ENCODE measurements at regions not wholly inside any gene's neighbourhood (a gene's known extent, or its start where the extent isn't known, plus 50 kb on each side); places are given as distances from the start of the nearest gene placed in this dataset.

GRCh38 chr13:24012648-24013047 lies 115.3 kb upstream of the C1QTNF9B start:
- DNase-seq = no peak

GRCh38 chr13:24013189-24013588 lies 115.9 kb upstream of the C1QTNF9B start:
- DNase-seq = no peak

- DNase-seq = no peak
Measured at GRCh38 chr13:24016046-24016445, 118.7 kb upstream of the C1QTNF9B start.

- DNase-seq = no peak
Measured at GRCh38 chr13:24022568-24022967, 125.3 kb upstream of the C1QTNF9B start.

GRCh38 chr13:24023073-24023472 lies 125.8 kb upstream of the C1QTNF9B start:
- DNase-seq = no peak

GRCh38 chr13:24027494-24027893 lies 130.2 kb upstream of the C1QTNF9B start:
- no peak for DNase-seq

GRCh38 chr13:24032252-24032651 lies 128.3 kb upstream of the SPATA13 start:
- no peak for DNase-seq

- DNase-seq = no peak
Measured at GRCh38 chr13:24032674-24033073, 127.8 kb upstream of the SPATA13 start.

- DNase-seq = no peak
Measured at GRCh38 chr13:24033527-24034302, 126.8 kb upstream of the SPATA13 start.

- no peak for DNase-seq
Measured at GRCh38 chr13:24035411-24035810, 125.1 kb upstream of the SPATA13 start.

- DNase-seq = no peak
Measured at GRCh38 chr13:24036115-24036514, 124.4 kb upstream of the SPATA13 start.

GRCh38 chr13:24038405-24038804 lies 122.1 kb upstream of the SPATA13 start:
- no peak for DNase-seq

GRCh38 chr13:24038841-24039330 lies 121.6 kb upstream of the SPATA13 start:
- DNase-seq = no peak

- DNase-seq = no peak
Measured at GRCh38 chr13:24039621-24040475, 120.7 kb upstream of the SPATA13 start.

- DNase-seq = no peak
Measured at GRCh38 chr13:24040835-24041234, 119.7 kb upstream of the SPATA13 start.

GRCh38 chr13:24041651-24042225 lies 118.8 kb upstream of the SPATA13 start:
- no peak for DNase-seq

- DNase-seq = no peak
Measured at GRCh38 chr13:24042710-24043440, 117.6 kb upstream of the SPATA13 start.

- no peak for DNase-seq
Measured at GRCh38 chr13:24043590-24044350, 116.8 kb upstream of the SPATA13 start.

GRCh38 chr13:24045597-24045996 lies 114.9 kb upstream of the SPATA13 start:
- DNase-seq = no peak

GRCh38 chr13:24050292-24050711 lies 110.2 kb upstream of the SPATA13 start:
- DNase-seq = no peak

- no peak for DNase-seq
Measured at GRCh38 chr13:24050796-24051715, 109.5 kb upstream of the SPATA13 start.
